IPS DF 6.9 (cell line): ENCODE measurements at regions not wholly inside any gene's neighbourhood (a gene's known extent, or its start where the extent isn't known, plus 50 kb on each side); places are given as distances from the start of the nearest gene placed in this dataset.

Experiments
- DNase-seq: peaks from one replicate; pipeline ENCODE4 v3.0.0-alpha.2; 2013; ENCODE audit warnings: low read depth, low spot score
- H3K27ac ChIP-seq: one replicate; pipeline ENCODE4 v1.5.1; 2013; ENCODE audit warnings: low read length, control low read depth
- H3K27me3 ChIP-seq: 2 replicates; pipeline ENCODE4 v1.6.1; 2013; ENCODE audit warnings: mild to moderate bottlenecking, low read length; ENCODE audit not compliant: control insufficient read depth, insufficient read depth
- H3K36me3 ChIP-seq: 2 replicates; pipeline ENCODE4 v1.6.1; 2013; ENCODE audit warnings: low read length; ENCODE audit not compliant: control insufficient read depth, insufficient read depth
- H3K4me1 ChIP-seq: 2 replicates; pipeline ENCODE4 v1.6.1; 2013; ENCODE audit warnings: low read length; ENCODE audit not compliant: control insufficient read depth, insufficient read depth
- H3K4me3 ChIP-seq: 2 replicates; pipeline ENCODE4 v1.5.1; 2013; ENCODE audit warnings: mild to moderate bottlenecking, low read length
- H3K9me3 ChIP-seq: 2 replicates; pipeline ENCODE4 v1.6.1; 2013; ENCODE audit warnings: low read length, inconsistent platforms; ENCODE audit not compliant: control insufficient read depth, insufficient read depth
- whole genome bisulfite sequencing: extraction: QIAGEN DNeasy Blood & Tissue Kit; methylation state at CpG from one replicate; pipeline ENCODE4 v1.1.7; 2013; ENCODE audit warnings: mixed read lengths, missing lambda C conversion rate; ENCODE audit not compliant: insufficient read length, insufficient coverage; 5-methylcytosine and 5-hydroxymethylcytosine counted together

DNA sequence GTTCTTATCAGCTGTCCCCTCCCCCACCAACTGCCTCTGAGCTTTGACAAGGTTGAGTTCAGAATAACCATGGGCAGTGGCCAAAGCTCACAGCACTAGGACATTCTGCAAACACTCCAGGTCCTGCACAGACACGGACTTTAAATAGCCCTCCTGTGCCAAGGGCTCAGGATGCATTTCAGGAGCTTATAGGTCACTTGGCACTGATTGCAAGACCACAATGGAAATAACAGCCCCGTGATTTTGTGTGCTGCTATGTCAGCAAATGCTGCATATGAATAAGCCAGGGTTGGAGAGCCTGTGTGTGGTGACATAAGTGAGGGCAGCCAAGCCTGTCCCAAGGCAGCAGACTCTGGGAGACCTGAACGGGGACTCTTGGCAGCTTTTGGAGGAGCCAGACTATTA is 150.7 kb downstream of the DMRT2 start:
- Histone ChIP-seq H3K27ac (no peak overlapping the region), H3K9me3 (no peaks in the 10 kb centered on the region), H3K36me3 (no peaks in the 10 kb centered on the region), H3K4me1 (no peaks in the 10 kb centered on the region), H3K27me3 (no peaks in the 10 kb centered on the region), H3K4me3 (no peak overlapping the region)
- no peak for DNase-seq
- WGBS = no CpG with 5 or more reads among the region's 3 CpGs

DNA sequence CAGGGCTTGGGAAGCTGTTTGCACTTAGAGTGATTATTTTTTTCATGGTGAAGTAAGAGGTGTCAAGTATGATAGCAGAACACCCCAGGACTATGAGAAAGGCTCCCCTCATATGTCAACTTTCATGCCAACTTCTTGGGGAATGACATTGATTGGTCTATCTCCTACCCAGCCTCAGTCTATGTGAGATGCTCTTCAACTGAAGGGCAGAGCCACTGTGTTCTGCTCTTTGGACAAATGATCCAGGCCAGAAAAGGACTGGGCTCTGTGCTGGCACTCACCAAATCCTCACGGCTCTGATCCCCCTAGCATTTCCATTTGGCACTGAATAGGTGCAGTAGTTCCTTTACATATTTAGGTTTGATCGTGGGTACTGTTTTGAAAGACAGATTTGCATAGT is 151.1 kb downstream of the DMRT2 start:
- H3K4me3 ChIP-seq = no peak overlapping the region

DNA sequence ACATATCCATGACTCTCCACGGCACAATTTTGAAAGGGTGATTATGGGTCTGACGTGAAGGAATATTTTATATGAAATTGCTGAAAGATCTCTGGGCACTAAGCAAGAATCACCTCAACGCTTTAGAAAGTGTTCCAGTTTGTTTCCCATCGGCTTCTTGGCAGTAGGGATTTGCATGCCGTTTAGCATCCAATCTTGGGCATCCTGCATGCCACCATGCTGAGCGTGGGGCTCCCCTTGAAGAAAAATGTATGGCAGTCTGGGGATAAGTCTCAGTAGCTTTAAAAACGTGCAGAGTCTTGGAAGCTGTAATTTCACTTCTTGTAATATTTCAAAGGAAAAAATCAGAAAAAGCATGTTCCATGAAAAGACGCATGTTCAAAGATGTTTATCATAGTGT is 151.7 kb downstream of the DMRT2 start:
- H3K36me3 ChIP-seq = no peaks in the 10 kb centered on the region
- WGBS = no CpG with 5 or more reads among the region's 8 CpGs
- H3K4me3 ChIP-seq = no peak overlapping the region
- H3K4me1 ChIP-seq = no peaks in the 10 kb centered on the region
- H3K27me3 ChIP-seq = no peaks in the 10 kb centered on the region
- H3K27ac ChIP-seq = no peak overlapping the region
- no peaks in the 10 kb centered on the region for H3K9me3 ChIP-seq
- no peak for DNase-seq

More for the DNA sequence above, 151.1 kb downstream of the DMRT2 start:
- no peaks in the 10 kb centered on the region for H3K4me1 ChIP-seq
- H3K27ac ChIP-seq = no peak overlapping the region
- no peak for DNase-seq
- H3K36me3 ChIP-seq = no peaks in the 10 kb centered on the region
- no peaks in the 10 kb centered on the region for H3K27me3 ChIP-seq
- WGBS = no CpG with 5 or more reads among the region's 2 CpGs
- no peaks in the 10 kb centered on the region for H3K9me3 ChIP-seq

DNA sequence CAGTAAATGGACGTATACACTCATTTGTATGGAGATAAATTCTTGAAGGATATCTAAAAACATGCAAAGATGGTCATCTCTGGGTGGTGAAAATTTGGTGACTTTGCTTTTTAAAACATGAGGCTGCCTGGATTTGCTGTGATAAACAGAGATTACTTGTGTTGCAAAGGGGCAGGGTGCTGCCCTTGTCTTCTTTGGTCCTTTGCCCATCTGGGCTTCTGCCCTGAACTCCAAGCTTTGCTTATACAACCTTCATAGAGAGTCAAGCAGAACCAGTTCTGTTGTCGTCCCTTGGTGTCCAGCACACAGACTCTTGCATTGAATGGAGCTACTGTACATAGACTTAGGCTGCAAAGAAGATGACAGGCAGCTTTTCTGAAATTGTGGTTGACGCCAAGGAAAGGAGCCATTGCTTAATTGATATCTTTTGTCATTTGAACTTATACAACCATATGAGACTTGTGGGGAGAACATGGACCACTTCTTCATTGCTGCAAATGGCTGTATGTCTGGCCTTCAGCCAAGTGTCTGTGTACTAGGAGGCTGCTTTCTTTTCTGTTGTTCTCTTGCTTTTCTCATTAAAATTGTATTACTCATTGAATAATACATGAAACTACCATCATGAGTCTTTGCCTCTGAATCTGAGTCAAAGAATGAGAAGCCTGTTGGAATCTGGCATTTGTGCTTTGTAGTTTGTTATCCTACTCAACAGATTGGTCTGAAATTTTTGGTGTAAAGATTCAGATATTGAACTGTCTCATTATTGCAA is 152.5 kb downstream of the DMRT2 start:
- no peaks in the 10 kb centered on the region for H3K36me3 ChIP-seq
- H3K4me3 ChIP-seq = no peak overlapping the region
- no peaks in the 10 kb centered on the region for H3K27me3 ChIP-seq
- no peaks in the 10 kb centered on the region for H3K9me3 ChIP-seq
- no peaks in the 10 kb centered on the region for H3K4me1 ChIP-seq
- H3K27ac ChIP-seq = no peak overlapping the region
- DNase-seq = no peak
- WGBS = no CpG with 5 or more reads among the region's 3 CpGs

DNA sequence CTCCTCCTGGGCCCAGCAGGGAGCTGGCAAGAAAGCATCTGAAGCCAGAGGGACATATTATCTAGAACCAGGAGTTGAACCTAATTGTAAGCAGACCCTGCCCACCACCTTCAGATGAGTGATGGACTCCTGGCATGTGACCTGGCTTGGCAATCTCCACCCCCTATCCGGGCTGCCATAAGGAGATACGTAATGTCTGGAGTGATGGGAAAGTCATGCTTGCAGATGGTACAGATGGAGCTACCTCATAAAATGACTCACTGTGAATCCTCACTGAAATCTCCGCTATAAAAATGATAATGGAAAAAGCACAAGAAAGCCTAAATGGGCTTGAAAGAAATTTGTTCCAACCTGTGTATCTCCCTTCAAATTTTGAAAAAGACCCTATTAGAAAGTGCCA is 157.5 kb downstream of the DMRT2 start:
- no peaks in the 10 kb centered on the region for H3K9me3 ChIP-seq
- H3K4me1 ChIP-seq = no peaks in the 10 kb centered on the region
- WGBS = no CpG with 5 or more reads among the region's 3 CpGs
- no peaks in the 10 kb centered on the region for H3K36me3 ChIP-seq
- no peaks in the 10 kb centered on the region for H3K27me3 ChIP-seq
- no peak overlapping the region for H3K27ac ChIP-seq
- DNase-seq = no peak
- H3K4me3 ChIP-seq = no peak overlapping the region

DNA sequence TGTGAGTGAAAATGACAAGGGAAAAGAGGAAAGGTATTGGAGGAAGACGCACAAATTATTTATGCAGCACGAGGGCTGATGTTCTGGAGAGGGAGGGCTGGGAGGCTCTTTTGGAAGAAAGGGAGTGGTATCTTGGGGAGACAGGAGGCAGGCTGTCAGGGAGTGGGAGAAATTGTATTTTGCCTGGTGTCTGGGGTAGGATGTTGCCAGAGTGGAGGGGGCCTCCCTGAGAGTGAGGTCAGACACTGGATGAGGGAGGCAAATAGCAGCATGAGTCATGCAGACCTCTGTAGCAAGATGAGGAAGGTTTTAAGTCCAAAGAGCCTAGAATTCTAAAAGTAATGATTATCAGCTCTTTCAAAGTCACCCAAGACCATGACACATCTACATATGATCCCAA is 158.0 kb downstream of the DMRT2 start:
- Histone ChIP-seq H3K36me3 (no peaks in the 10 kb centered on the region), H3K4me1 (no peaks in the 10 kb centered on the region), H3K27ac (no peak overlapping the region), H3K9me3 (no peaks in the 10 kb centered on the region), H3K4me3 (no peak overlapping the region), H3K27me3 (no peaks in the 10 kb centered on the region)
- DNase-seq = no peak
- WGBS = no CpG with 5 or more reads among the region's 2 CpGs

DNA sequence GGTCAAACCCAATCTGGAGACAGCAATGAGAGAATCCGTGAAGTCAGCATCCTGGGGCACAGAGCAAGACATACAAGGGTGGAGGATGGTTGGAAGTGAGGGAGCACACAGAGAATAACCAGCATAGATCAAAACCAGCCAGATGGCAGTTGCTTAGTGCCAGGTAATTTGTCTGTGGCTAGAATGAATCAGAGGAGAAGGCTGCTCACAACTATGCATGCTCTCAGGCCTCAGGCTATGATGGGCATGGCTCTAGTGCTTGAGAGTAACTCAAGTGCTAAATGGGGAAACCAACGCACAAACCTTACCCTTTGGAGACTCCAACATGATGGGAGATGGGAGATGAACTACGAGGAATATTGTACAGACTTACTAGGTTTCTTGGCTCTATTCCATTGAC is 160.8 kb downstream of the DMRT2 start:
- Histone ChIP-seq H3K36me3 (no peaks in the 10 kb centered on the region), H3K27me3 (no peaks in the 10 kb centered on the region), H3K4me1 (no peaks in the 10 kb centered on the region), H3K4me3 (no peak overlapping the region), H3K27ac (no peak overlapping the region), H3K9me3 (no peaks in the 10 kb centered on the region)
- no peak for DNase-seq
- no CpG with 5 or more reads among the region's 3 CpGs for WGBS

DNA sequence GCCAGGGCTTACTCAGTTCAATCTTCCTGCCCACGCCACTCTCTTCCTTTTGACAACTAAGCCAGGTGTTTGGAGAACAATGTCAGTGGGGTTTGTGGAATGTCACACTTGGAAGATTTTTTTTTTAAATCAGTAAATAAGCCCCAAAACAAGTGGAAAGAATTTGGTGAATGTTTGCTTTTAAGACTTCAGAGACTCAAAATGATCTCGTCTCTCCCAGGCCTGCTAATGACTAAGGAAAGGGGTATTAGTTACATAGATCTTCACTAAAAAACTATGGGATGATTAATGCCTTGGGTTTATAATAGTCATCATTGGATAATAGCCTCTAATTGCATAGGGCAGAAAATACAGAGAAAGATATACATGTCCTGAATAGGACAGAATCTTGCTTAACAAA is 166.4 kb downstream of the DMRT2 start:
- Histone ChIP-seq H3K36me3 (no peaks in the 10 kb centered on the region), H3K27me3 (no peaks in the 10 kb centered on the region), H3K4me1 (no peaks in the 10 kb centered on the region), H3K4me3 (no peak overlapping the region), H3K9me3 (no peaks in the 10 kb centered on the region), H3K27ac (no peak overlapping the region)
- no peak for DNase-seq
- WGBS = no CpG with 5 or more reads among the region's 2 CpGs

DNA sequence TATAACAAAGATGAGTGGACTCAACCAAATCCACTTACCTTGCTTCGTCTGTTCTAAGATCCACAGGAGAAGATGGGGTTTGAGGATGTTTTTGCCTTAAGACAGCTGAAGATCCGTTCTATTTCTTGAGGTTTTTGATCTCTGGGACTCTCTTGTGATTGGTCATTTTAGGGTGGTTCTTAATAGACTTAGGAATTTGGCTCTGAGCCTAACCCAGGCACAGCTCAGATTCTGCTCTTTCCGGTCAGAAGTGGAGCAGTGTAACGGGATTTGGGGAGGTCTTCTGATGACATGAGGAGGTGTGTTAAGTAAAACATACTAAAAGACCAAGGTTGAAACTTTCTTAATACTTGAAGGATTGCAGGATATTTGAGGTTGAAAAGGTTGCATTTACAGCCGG is 166.9 kb downstream of the DMRT2 start:
- WGBS = no CpG with 5 or more reads among the region's 5 CpGs
- no peaks in the 10 kb centered on the region for H3K9me3 ChIP-seq

DNA sequence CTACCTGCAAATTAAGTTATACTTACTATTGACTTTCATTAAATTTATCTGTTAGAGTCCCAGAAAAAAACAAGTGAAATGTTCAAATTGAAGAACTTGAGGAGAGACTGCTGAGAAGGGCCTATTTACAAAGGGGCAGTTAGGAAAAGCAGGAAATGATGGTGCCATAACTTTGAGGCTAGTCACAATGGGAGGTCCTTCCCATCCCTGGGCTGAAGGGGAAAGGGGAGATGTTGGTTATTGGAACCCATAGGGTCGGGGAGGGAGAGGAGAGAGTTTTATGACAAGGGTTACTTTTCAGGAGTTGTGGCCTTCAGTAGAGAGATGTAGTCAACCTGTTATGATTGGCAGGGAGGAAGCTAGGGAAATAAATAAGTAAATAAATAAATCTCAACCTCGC is 169.1 kb downstream of the DMRT2 start:
- no peaks in the 10 kb centered on the region for H3K9me3 ChIP-seq
- no peaks in the 10 kb centered on the region for H3K4me1 ChIP-seq
- no peak overlapping the region for H3K4me3 ChIP-seq
- H3K36me3 ChIP-seq = no peaks in the 10 kb centered on the region
- no peaks in the 10 kb centered on the region for H3K27me3 ChIP-seq
- WGBS = no CpG with 5 or more reads among the region's 2 CpGs
- no peak overlapping the region for H3K27ac ChIP-seq
- no peak for DNase-seq

More for the DNA sequence above, 166.9 kb downstream of the DMRT2 start:
- no peaks in the 10 kb centered on the region for H3K4me1 ChIP-seq
- H3K36me3 ChIP-seq = no peaks in the 10 kb centered on the region
- no peak for DNase-seq
- H3K4me3 ChIP-seq = no peak overlapping the region
- no peaks in the 10 kb centered on the region for H3K27me3 ChIP-seq
- H3K27ac ChIP-seq = no peak overlapping the region

DNA sequence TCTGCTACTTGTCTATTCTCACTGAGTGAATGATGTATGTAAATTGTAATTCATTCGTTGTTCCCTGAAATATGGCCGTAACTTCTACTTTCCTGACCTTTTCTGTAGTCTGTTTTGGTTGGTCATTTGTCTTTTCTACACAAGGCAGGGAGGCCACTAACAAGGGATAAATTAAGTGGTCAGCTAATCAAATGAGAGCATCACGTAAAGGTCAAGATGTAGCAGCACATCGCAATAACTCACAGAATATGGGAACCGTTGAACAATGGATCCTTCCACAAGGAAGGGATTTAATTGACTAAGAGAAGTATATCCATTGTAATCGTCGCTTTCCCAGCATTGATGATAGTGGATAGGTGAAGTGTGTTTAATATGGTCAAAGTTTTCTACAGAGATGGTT is 171.1 kb downstream of the DMRT2 start:
- H3K27me3 ChIP-seq = no peaks in the 10 kb centered on the region
- H3K4me1 ChIP-seq = no peaks in the 10 kb centered on the region
- no peak for DNase-seq
- no peak overlapping the region for H3K4me3 ChIP-seq
- no peak overlapping the region for H3K27ac ChIP-seq
- no peaks in the 10 kb centered on the region for H3K36me3 ChIP-seq
- H3K9me3 ChIP-seq = no peaks in the 10 kb centered on the region
- no CpG with 5 or more reads among the region's 7 CpGs for WGBS
